Small intestine (tissue), 7 donors: ENCODE measurements at regions not wholly inside any gene's neighbourhood (a gene's known extent, or its start where the extent isn't known, plus 50 kb on each side); places are given as distances from the start of the nearest gene placed in this dataset.

Experiments used
- DNase-seq, 2 donors: peaks; one replicate each; pipeline versions ENCODE4 v3.0.0 to v3.0.0-alpha.2; 2013
- FAIRE-seq: peaks from 2 replicates; lab custom pipeline; 2012; peaks lifted over from hg19 to GRCh38; lab: Jason Lieb, UNC
- H3K27ac ChIP-seq, 3 donors: one replicate each; pipeline ENCODE4 v1.5.1; 2013; ENCODE audit warnings: low read length in 2 of 3, mild to moderate bottlenecking in 2 of 3, control low read depth in 1 of 3, inconsistent platforms in 1 of 3, low read depth in 1 of 3, moderate library complexity in 1 of 3
- H3K27me3 ChIP-seq, 3 donors: one replicate each; pipeline ENCODE4 v1.6.1; 2013; ENCODE audit warnings: low read length in 3 of 3, inconsistent platforms in 1 of 3; ENCODE audit not compliant: control insufficient read depth in 3 of 3, insufficient read depth in 3 of 3
- H3K36me3 ChIP-seq, 3 donors: one replicate each; pipeline ENCODE4 v1.6.1; 2013; ENCODE audit warnings: low read length in 3 of 3, inconsistent platforms in 1 of 3, low read depth in 1 of 3, mild to moderate bottlenecking in 1 of 3, moderate library complexity in 1 of 3; ENCODE audit not compliant: control insufficient read depth in 3 of 3, insufficient read depth in 2 of 3
- H3K4me1 ChIP-seq, 3 donors: one replicate each; pipeline ENCODE4 v1.6.1; 2013; ENCODE audit warnings: low read length in 2 of 3, inconsistent platforms in 1 of 3, low read depth in 1 of 3, mild to moderate bottlenecking in 1 of 3, moderate library complexity in 1 of 3; ENCODE audit not compliant: control insufficient read depth in 3 of 3, insufficient read depth in 2 of 3
- H3K4me3 ChIP-seq, 3 donors: one replicate each; pipeline ENCODE4 v1.5.1; 2013; ENCODE audit warnings: low read length in 3 of 3, control low read depth in 1 of 3, inconsistent platforms in 1 of 3, low read depth in 1 of 3, mild to moderate bottlenecking in 1 of 3, moderate library complexity in 1 of 3
- H3K9me3 ChIP-seq, 2 donors: one replicate each; pipeline ENCODE4 v1.6.1; 2013; ENCODE audit warnings: low read depth in 1 of 2, low read length in 1 of 2; ENCODE audit not compliant: control insufficient read depth in 2 of 2, insufficient read depth in 1 of 2
- WGBS, 3 donors: extraction: QIAGEN DNeasy Blood & Tissue Kit; methylation state at CpG; one replicate each; pipeline ENCODE4 v1.1.7; 2013; 5-methylcytosine and 5-hydroxymethylcytosine counted together
- donor health status: healthy with polysubstance abuse.
- donor health status: control.
- donor health status: control.
- donor health status: Bipolar disorder and iron deficiency.
- donor health status: healthy.

DNA sequence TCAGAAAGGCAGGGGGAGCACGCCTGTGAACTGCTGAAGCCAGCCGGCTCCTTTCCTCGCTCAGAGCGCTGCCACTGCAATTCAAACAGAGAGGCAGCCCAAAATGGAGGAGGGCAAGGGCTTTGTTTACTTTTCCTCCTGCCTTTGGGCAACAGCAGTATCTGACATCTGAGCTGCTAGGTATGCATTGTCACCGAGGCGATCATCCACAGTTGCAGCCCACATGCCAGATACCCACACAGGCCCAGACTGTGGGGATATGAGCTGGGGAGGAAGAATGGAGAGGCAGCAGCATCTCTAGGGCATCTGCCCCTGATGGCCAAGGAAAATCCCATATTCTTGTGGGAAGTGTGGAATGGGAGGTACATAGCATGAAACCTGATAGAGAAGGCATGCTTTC, 357.1 kb downstream of the BARHL2 start:
- no peaks in the 10 kb centered on the region for H3K9me3 ChIP-seq
- peaks cover 0 to 7% (median 2%) of the 10 kb centered on the region in 3 donors for H3K27me3 ChIP-seq
- DNase-seq (no peak), FAIRE-seq (no peak)
- no peaks in the 10 kb centered on the region for H3K36me3 ChIP-seq
- no peaks in the 10 kb centered on the region for H3K4me1 ChIP-seq
- H3K4me3 ChIP-seq: no peak overlapping the region
- H3K27ac ChIP-seq: no peak overlapping the region
- 51 to 72% (median 64%) methylated on average over 6 of the region's 6 CpGs for WGBS, 3 donors

DNA sequence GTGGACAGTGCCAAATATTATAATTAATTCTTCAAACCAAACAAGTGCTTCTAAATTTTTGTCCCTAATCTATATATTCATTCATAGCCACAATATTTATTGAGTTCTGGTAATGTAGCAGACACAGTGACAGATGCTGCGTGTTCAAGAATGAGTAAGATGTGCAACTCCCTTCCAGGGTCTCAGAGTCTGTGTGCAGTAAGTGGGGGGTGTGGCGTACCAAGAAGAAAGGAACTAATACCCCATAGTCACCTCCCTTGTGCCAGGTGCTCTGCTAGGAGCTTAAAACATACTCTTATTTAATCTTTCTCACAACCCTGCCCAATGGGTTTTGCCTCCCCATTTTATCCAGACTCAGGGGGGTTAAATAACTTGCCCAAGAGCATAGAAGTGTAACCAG, 358.7 kb downstream of the BARHL2 start:
- FAIRE-seq: no peak
- Histone ChIP-seq H3K36me3 (no peaks in the 10 kb centered on the region), H3K4me1 (no peaks in the 10 kb centered on the region), H3K4me3 (no peak overlapping the region), H3K27ac (no peak overlapping the region), H3K27me3 (peaks cover 0 to 7% (median 2%) of the 10 kb centered on the region in 3 donors), H3K9me3 (no peaks in the 10 kb centered on the region)
- WGBS, 3 donors: 82 to 91% (median 89%) methylated on average over 2 of the region's 2 CpGs
- no peak for DNase-seq

DNA sequence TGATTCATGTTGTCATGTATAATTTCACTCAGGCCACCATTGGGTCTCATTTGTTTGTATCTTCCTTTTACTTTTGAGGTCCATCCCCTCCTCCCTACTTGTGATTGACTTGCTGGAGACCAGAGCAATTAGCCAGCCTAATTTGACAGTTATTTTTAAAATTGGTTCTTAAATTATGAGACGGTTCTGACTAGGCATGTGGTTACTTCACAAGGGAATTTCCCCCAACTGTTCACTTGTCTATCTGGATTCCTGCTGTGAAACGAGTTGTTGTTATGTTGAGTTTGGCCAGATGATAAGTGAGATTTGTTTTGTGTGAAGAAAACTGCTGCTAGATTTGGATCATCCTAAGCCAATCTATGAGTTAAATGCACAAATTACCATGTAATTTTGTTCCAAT, 359.1 kb downstream of the BARHL2 start:
- DNase-seq (no peak), FAIRE-seq (no peak)
- no peak overlapping the region for H3K4me3 ChIP-seq
- 24 to 50% (median 36%) methylated on average over 2 of the region's 2 CpGs for WGBS, 3 donors
- H3K9me3 ChIP-seq: no peaks in the 10 kb centered on the region
- H3K36me3 ChIP-seq: no peaks in the 10 kb centered on the region
- H3K4me1 ChIP-seq: no peaks in the 10 kb centered on the region
- no peak overlapping the region for H3K27ac ChIP-seq
- H3K27me3 ChIP-seq: peaks cover 0 to 7% (median 0%) of the 10 kb centered on the region in 3 donors

DNA sequence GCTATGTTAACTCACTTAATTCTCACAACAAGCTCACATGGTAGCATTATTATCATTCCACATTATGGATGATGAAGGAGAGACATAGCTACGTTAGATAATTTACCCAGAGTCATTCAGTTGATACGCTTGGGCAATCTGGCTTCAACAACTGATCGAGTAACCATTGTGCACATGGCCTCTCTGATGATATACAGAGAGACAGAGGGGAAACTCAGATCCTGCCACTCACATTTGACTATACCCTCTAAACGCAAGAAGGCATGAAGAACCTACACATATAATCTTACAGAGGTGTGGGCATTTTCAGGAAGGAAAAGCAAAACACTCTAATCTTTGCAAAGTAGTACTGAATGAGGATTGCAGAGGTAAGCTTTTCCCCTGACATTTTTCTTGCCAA, 360.1 kb downstream of the BARHL2 start:
- H3K4me1 ChIP-seq: no peaks in the 10 kb centered on the region
- no peak overlapping the region for H3K4me3 ChIP-seq
- no peak overlapping the region for H3K27ac ChIP-seq
- H3K36me3 ChIP-seq: no peaks in the 10 kb centered on the region
- DNase-seq (no peak), FAIRE-seq (no peak)
- peaks cover 0 to 7% (median 0%) of the 10 kb centered on the region in 3 donors for H3K27me3 ChIP-seq
- WGBS, 3 donors: 73 to 76% (median 76%) methylated on average over 4 of the region's 4 CpGs
- H3K9me3 ChIP-seq: no peaks in the 10 kb centered on the region

DNA sequence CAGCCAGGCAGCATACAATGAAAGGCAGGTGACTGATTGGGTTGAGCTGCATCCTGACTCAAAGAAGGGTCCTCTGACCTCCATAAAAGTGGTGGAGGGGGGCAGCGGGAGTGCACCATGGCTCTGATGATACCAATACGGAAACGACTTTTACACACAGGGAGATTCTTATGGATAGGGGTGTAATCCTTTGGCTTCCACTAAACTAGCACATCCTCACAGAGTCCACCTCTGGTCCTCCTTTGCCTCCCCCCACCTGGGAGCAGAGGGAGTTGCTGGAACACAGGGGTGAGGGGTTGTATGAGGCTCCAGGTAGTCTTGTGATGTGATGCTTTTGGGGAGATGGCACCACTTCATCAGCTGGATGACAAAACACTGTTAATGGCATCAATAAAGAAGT, 361.0 kb downstream of the BARHL2 start:
- H3K4me3 ChIP-seq: no peak overlapping the region
- FAIRE-seq: no peak
- H3K27ac ChIP-seq: no peak overlapping the region
- WGBS, 3 donors: 79 to 88% (median 86%) methylated on average over 3 of the region's 3 CpGs
- DNase-seq: no peak
- no peaks in the 10 kb centered on the region for H3K4me1 ChIP-seq
- no peaks in the 10 kb centered on the region for H3K9me3 ChIP-seq
- peaks cover 0 to 7% (median 0%) of the 10 kb centered on the region in 3 donors for H3K27me3 ChIP-seq
- no peaks in the 10 kb centered on the region for H3K36me3 ChIP-seq

DNA sequence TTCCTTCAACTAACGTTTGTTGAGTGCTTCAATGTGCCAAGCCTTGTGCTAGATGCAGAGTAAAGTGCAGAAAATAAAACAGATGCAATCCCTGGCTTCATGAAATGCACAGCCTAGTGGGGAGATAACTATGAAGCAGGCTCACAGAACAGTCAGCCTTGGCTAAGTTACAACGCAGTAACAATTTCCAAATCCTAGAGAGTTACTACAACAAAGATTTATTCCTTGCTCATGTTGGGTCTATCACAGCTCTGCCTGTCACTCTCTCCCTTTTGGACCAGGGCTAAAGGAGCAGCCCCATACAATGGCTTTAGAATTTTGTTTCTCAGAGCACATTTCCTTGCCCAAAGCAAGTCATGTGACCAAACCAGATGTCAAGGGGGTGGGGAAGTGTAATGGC, 359.8 kb downstream of the ZNF326 start:
- H3K36me3 ChIP-seq: no peaks in the 10 kb centered on the region
- 70 to 76% (median 71%) methylated on average over 2 of the region's 2 CpGs for WGBS, 3 donors
- no peak for DNase-seq
- no peak overlapping the region for H3K4me3 ChIP-seq
- H3K27ac ChIP-seq: no peak overlapping the region
- peaks cover 0 to 5% (median 0%) of the 10 kb centered on the region in 3 donors for H3K27me3 ChIP-seq
- H3K4me1 ChIP-seq: no peaks in the 10 kb centered on the region
- peaks cover 0 to under 1% of the 10 kb centered on the region in 2 donors for H3K9me3 ChIP-seq
- FAIRE-seq: no peak

DNA sequence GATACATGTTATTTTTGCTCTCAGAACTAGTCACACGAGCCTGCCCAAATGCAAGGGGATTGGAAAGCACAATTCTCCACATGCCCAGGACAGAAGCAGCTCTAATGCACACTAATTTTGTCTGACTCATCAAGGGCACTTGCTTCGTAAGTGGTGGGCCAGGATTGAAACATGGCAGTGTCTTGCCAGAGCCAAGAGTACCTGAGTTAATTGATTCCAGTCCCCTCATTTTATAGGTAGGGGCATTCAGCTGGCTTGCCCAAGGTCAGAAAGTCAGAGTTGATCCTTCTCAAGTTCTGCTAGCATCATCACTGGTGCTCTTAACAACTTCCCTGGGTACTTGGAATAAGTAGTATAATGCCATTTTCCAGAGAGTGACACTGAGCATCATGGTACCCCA, 356.1 kb downstream of the ZNF326 start:
- DNase-seq (no peak), FAIRE-seq (no peak)
- peaks cover 0 to 4% (median 2%) of the 10 kb centered on the region in 3 donors for H3K27me3 ChIP-seq
- WGBS, 3 donors: 39 to 66% (median 63%) methylated on average over 2 of the region's 2 CpGs
- H3K36me3 ChIP-seq: no peaks in the 10 kb centered on the region
- H3K4me3 ChIP-seq: no peak overlapping the region
- H3K9me3 ChIP-seq: peaks cover 0 to 18% of the 10 kb centered on the region in 2 donors
- H3K4me1 ChIP-seq: no peaks in the 10 kb centered on the region
- H3K27ac ChIP-seq: no peak overlapping the region

DNA sequence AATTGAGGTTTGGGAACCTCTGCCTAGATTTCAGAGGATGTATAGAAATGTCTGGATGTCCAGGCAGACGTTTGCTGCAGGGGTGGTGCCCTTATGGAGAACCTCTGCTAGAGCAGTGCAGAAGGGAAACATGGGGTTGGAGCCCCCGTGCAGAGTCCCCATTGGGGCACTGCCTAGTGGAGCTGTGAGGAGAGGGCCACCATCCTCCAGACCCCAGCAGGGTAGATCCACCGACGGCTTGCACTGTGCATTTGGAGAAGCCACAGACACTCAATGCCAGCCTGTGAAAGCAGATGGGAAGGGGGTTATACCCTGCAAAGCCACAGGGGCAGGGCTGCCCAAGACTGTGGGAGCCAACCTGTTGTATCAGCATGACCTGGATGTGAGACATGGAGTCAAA, 354.6 kb downstream of the ZNF326 start:
- FAIRE-seq (no peak), DNase-seq (no peak)
- H3K27me3 ChIP-seq: peaks cover 0 to 2% (median 0%) of the 10 kb centered on the region in 3 donors
- no peak overlapping the region for H3K4me3 ChIP-seq
- peaks cover 0 to 18% of the 10 kb centered on the region in 2 donors for H3K9me3 ChIP-seq
- no peaks in the 10 kb centered on the region for H3K4me1 ChIP-seq
- H3K27ac ChIP-seq: no peak overlapping the region
- no peaks in the 10 kb centered on the region for H3K36me3 ChIP-seq
- WGBS, 3 donors: 71 to 83% (median 79%) methylated on average over 4 of the region's 4 CpGs

DNA sequence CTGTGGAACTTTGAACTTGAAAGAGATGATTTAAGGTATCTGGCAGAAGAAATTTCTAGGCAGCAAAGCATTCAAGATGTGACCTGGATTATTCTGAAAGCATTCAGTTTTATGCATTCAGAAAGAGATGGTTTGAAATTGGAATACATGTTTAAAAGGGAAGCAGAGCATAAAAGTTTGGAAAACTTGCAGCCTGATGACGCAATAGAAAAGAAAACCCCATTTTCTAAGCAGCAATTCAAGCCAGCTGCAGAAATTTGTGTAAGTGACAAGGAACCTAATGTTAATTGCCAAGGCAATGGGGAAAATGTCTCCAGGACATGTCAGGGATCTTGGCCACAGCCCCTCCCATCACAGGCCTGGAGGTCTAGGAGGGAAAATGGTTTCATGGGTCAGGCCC, 354.0 kb downstream of the ZNF326 start:
- no peak for DNase-seq
- 90 to 96% (median 93%) methylated on average over 1 of the region's 1 CpG for WGBS, 3 donors

More for the DNA sequence above, 354.0 kb downstream of the ZNF326 start:
- Histone ChIP-seq H3K36me3 (no peaks in the 10 kb centered on the region), H3K4me1 (no peaks in the 10 kb centered on the region), H3K27ac (no peak overlapping the region), H3K4me3 (no peak overlapping the region), H3K9me3 (peaks cover 0 to 18% of the 10 kb centered on the region in 2 donors), H3K27me3 (peaks cover 0 to 2% (median 0%) of the 10 kb centered on the region in 3 donors)
- FAIRE-seq: no peak
